Smooth muscle cell (in vitro differentiated cells): ENCODE measurements at regions not wholly inside any gene's neighbourhood (a gene's known extent, or its start where the extent isn't known, plus 50 kb on each side); places are given as distances from the start of the nearest gene placed in this dataset.

ENCODE experiments used
- DNase-seq: peaks from one replicate; lab custom pipeline; 2025; ENCODE audit not compliant: unreplicated experiment; lab: John Stamatoyannopoulos, UW
- H2AFZ ChIP-seq: fragments of 200-600 bp; sonication (generic); 2 replicates; pipeline ENCODE4 v1.6.0; 2016; ENCODE audit warnings: antibody characterized with exemption, low read depth, mild to moderate bottlenecking
- H3F3A ChIP-seq: fragments of 200-600 bp; sonication (generic); 2 replicates; pipeline ENCODE4 v1.6.0; 2017; ENCODE audit warnings: antibody characterized with exemption, low read depth
- H3K27ac ChIP-seq: fragments of 200-600 bp; sonication (generic); 2 replicates; pipeline ENCODE4 v1.5.1; 2016; ENCODE audit warnings: low read depth, mild to moderate bottlenecking
- H3K27me3 ChIP-seq: fragments of 200-600 bp; sonication (generic); 2 replicates; pipeline ENCODE4 v1.6.1; 2016; ENCODE audit warnings: low read depth, mild to moderate bottlenecking
- H3K36me3 ChIP-seq: fragments of 200-600 bp; sonication (generic); 2 replicates; pipeline ENCODE4 v1.5.1; 2016; ENCODE audit warnings: low read depth
- H3K4me1 ChIP-seq: fragments of 200-600 bp; sonication (generic); 2 replicates; pipeline ENCODE4 v1.5.1; 2016; ENCODE audit warnings: low read depth
- H3K4me2 ChIP-seq: fragments of 200-600 bp; sonication (generic); 2 replicates; pipeline ENCODE4 v1.6.0; 2016; ENCODE audit warnings: mild to moderate bottlenecking
- H3K4me3 ChIP-seq: fragments of 200-600 bp; sonication (generic); 2 replicates; pipeline ENCODE4 v1.5.1; 2016; ENCODE audit warnings: mild to moderate bottlenecking
- H3K79me2 ChIP-seq: fragments of 200-600 bp; sonication (generic); 2 replicates; pipeline ENCODE4 v1.6.0; 2016; ENCODE audit warnings: low read depth, mild to moderate bottlenecking
- H3K9ac ChIP-seq: fragments of 200-600 bp; sonication (generic); 2 replicates; pipeline ENCODE4 v1.6.0; 2016; ENCODE audit warnings: low read depth
- H3K9me3 ChIP-seq: fragments of 200-600 bp; sonication (generic); replicated peaks from 2 replicates; pipeline ENCODE4 v1.5.1; 2016; ENCODE audit warnings: low read depth
- H4K20me1 ChIP-seq: fragments of 200-600 bp; sonication (generic); 2 replicates; pipeline ENCODE4 v1.6.0; 2016; ENCODE audit warnings: low read depth
- CTCF ChIP-seq: fragments of 200-600 bp; sonication (generic); IDR thresholded peaks from 2 replicates; pipeline ENCODE4 v1.5.1; 2017; ENCODE audit warnings: borderline replicate concordance, mild to moderate bottlenecking, antibody characterized with exemption; ENCODE audit not compliant: insufficient read depth, poor library complexity, severe bottlenecking
- WGBS: methylation state at CpG from one replicate; pipeline ENCODE4 v1.1.7; 2016; ENCODE audit warnings: low lambda C conversion rate; 5-methylcytosine and 5-hydroxymethylcytosine counted together

- Histone ChIP-seq H3F3A (no peaks in the 10 kb centered on the region), H3K9me3 (no peaks in the 10 kb centered on the region), H3K4me3 (no peak overlapping the region), H4K20me1 (no peaks in the 10 kb centered on the region), H3K9ac (no peak overlapping the region), H3K79me2 (no peaks in the 10 kb centered on the region), H3K27ac (no peak overlapping the region), H3K27me3 (no peaks in the 10 kb centered on the region), H3K4me1 (no peaks in the 10 kb centered on the region), H3K4me2 (no peak overlapping the region), H2AFZ (no peak overlapping the region), H3K36me3 (no peaks in the 10 kb centered on the region)
- WGBS: 95% methylated on average over 2 of the region's 2 CpGs
- no peak for TF ChIP-seq CTCF
- DNase-seq: no peak
Measured at GRCh38 chr6:3640868-3641267, 110.6 kb downstream of the PXDC1 start.

GRCh38 chr6:3638662-3639061 is 112.9 kb downstream of the PXDC1 start:
- no peak for DNase-seq
- Histone ChIP-seq H3K79me2 (no peaks in the 10 kb centered on the region), H3K4me2 (no peak overlapping the region), H4K20me1 (no peaks in the 10 kb centered on the region), H3K4me3 (no peak overlapping the region), H3K36me3 (no peaks in the 10 kb centered on the region), H3K27me3 (no peaks in the 10 kb centered on the region), H3K9me3 (no peaks in the 10 kb centered on the region), H3K9ac (no peak overlapping the region), H3F3A (no peaks in the 10 kb centered on the region), H3K4me1 (no peaks in the 10 kb centered on the region), H2AFZ (no peak overlapping the region), H3K27ac (no peak overlapping the region)
- 93% methylated on average over 4 of the region's 4 CpGs for WGBS
- no peak for TF ChIP-seq CTCF

GRCh38 chr6:3636060-3636459 is 115.5 kb downstream of the PXDC1 start:
- no peaks in the 10 kb centered on the region for H3K4me1 ChIP-seq
- H3K9ac ChIP-seq: no peak overlapping the region
- no peaks in the 10 kb centered on the region for H3K27me3 ChIP-seq
- H4K20me1 ChIP-seq: no peaks in the 10 kb centered on the region
- H3K9me3 ChIP-seq: no peaks in the 10 kb centered on the region
- no peaks in the 10 kb centered on the region for H3K79me2 ChIP-seq
- DNase-seq: no peak
- TF ChIP-seq CTCF: no peak
- no peaks in the 10 kb centered on the region for H3F3A ChIP-seq
- no peak overlapping the region for H2AFZ ChIP-seq
- no peaks in the 10 kb centered on the region for H3K36me3 ChIP-seq
- H3K27ac ChIP-seq: no peak overlapping the region
- H3K4me3 ChIP-seq: no peak overlapping the region
- H3K4me2 ChIP-seq: no peak overlapping the region
- 57% methylated on average over 8 of the region's 8 CpGs for WGBS

- no peak for DNase-seq
- Histone ChIP-seq H4K20me1 (no peaks in the 10 kb centered on the region), H3K4me1 (no peaks in the 10 kb centered on the region), H3K4me2 (no peak overlapping the region), H3K79me2 (no peaks in the 10 kb centered on the region), H2AFZ (no peak overlapping the region), H3K9ac (no peak overlapping the region), H3K9me3 (no peaks in the 10 kb centered on the region), H3K27ac (no peak overlapping the region), H3K36me3 (no peaks in the 10 kb centered on the region), H3F3A (no peaks in the 10 kb centered on the region), H3K4me3 (no peak overlapping the region), H3K27me3 (no peaks in the 10 kb centered on the region)
- 79% methylated on average over 4 of the region's 4 CpGs for WGBS
- TF ChIP-seq CTCF: no peak
Measured at GRCh38 chr6:3635482-3635881, 116.0 kb downstream of the PXDC1 start.
